Neural cell (in vitro differentiated cells): ENCODE measurements at regions not wholly inside any gene's neighbourhood (a gene's known extent, or its start where the extent isn't known, plus 50 kb on each side); places are given as distances from the start of the nearest gene placed in this dataset.

Experiments
- CTCF ChIP-seq: fragments of 450-650 bp; IDR thresholded peaks from 2 replicates; pipeline ENCODE4 v1.5.1; 2014; ENCODE audit warnings: antibody characterized with exemption, mild to moderate bottlenecking, moderate library complexity; ENCODE audit not compliant: poor library complexity, severe bottlenecking
- EP300 ChIP-seq: fragments of 450-650 bp; conservative IDR thresholded peaks from 2 replicates; pipeline ENCODE4 v1.6.1; 2014; ENCODE audit warnings: antibody characterized with exemption, mild to moderate bottlenecking, moderate library complexity; ENCODE audit not compliant: poor library complexity, severe bottlenecking

- TF ChIP-seq CTCF (no peak), EP300 (no peak)
Measured at GRCh38 chr15:66646799-66647198, 55.2 kb upstream of the SMAD6 start.
